Prostate gland (tissue), 2 donors: ENCODE measurements at regions not wholly inside any gene's neighbourhood (a gene's known extent, or its start where the extent isn't known, plus 50 kb on each side); places are given as distances from the start of the nearest gene placed in this dataset.

Experiments used
- DNase-seq: peaks from one replicate; pipeline ENCODE4 v3.0.0-alpha.2; 2019; ENCODE audit warnings: low spot score
- H3K27ac ChIP-seq, 2 donors: fragments of 200-600 bp; sonication (generic); 2 replicates each; pipeline ENCODE4 v1.5.1; 2017 to 2019
- H3K27me3 ChIP-seq: fragments of 200-600 bp; sonication (generic); replicated peaks from 2 replicates; pipeline ENCODE4 v1.5.1; 2019; ENCODE audit not compliant: insufficient read depth
- H3K36me3 ChIP-seq, 2 donors: fragments of 200-600 bp; sonication (generic); 1 replicate in 1 of 2; 2 replicates in 1 of 2; pipeline versions ENCODE4 v1.5.1 to v1.8.1; 2017 to 2019
- H3K4me1 ChIP-seq: fragments of 200-600 bp; sonication (generic); replicated peaks from 2 replicates; pipeline ENCODE4 v1.5.1; 2019
- H3K4me3 ChIP-seq, 2 donors: fragments of 200-600 bp; sonication (generic); 2 replicates each; pipeline ENCODE4 v1.5.1; 2017 to 2019
- H3K9me3 ChIP-seq: fragments of 200-600 bp; sonication (generic); 2 replicates; pipeline ENCODE4 v1.5.1; 2017
- POLR2A ChIP-seq: fragments of 450-650 bp; IDR thresholded peaks from one replicate; pipeline ENCODE4 v1.6.1; 2016; ENCODE audit warnings: antibody characterized with exemption, mild to moderate bottlenecking
- POLR2AphosphoS5 ChIP-seq: sonication (generic); formaldehyde crosslinking; IDR thresholded peaks from one replicate; pipeline ENCODE4 v1.6.1; 2017; ENCODE audit warnings: antibody characterized with exemption
- WGBS: methylation state at CpG from one replicate; pipeline ENCODE4 v1.1.5; 2018; 5-methylcytosine and 5-hydroxymethylcytosine counted together
- intact Hi-C: fragments of 100-400 bp; cut with DNase I; formaldehyde crosslinking; loops from one replicate; pipeline ENCODE4 v1.14.2; 2022
- TF ChIP-seq, protein P1 (sequence below), 4 experiments: fragments of 200-600 bp in 2 of 4; fragments of 450-650 bp in 2 of 4; sonication (generic) in 2 of 4; IDR thresholded peaks; 1 replicate in 3 of 4; 2 replicates in 1 of 4; pipeline ENCODE4 v1.5.1; 2016 to 2019; ENCODE audit warnings: antibody characterized with exemption in 4 of 4, mild to moderate bottlenecking in 2 of 4, moderate library complexity in 2 of 4

DNA sequence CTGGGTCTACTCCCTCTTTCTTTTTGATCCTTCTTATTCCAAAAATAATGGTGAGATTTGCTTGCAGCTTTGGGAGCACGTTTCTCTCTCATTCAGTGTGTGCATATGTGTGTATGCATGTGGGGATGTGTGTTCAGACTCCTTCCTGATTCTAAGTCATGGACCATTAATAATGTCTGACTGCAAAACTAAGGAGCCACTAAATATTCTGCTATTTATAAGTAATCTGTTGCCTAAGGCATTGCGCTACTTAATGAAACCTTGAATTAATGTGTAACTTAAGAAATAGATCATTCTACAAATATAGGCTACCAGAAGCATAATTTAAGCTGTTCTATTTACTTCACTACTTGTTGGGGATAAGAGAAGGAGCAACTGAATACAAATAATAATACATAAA lies 182.1 kb downstream of the TFCP2L1 start:
- Histone ChIP-seq H3K36me3 (no peaks in the 10 kb centered on the region), H3K27me3 (no peaks in the 10 kb centered on the region), H3K9me3 (no peaks in the 10 kb centered on the region), H3K4me3 (no peak overlapping the region), H3K27ac (no peak overlapping the region), H3K4me1 (no peaks in the 10 kb centered on the region)
- WGBS: 91% methylated on average over 2 of the region's 2 CpGs
- intact Hi-C loops: no loop called here
- no peak for DNase-seq
- TF ChIP-seq POLR2AphosphoS5 (no peak), POLR2A (no peak)
- TF ChIP-seq, protein P1, sequence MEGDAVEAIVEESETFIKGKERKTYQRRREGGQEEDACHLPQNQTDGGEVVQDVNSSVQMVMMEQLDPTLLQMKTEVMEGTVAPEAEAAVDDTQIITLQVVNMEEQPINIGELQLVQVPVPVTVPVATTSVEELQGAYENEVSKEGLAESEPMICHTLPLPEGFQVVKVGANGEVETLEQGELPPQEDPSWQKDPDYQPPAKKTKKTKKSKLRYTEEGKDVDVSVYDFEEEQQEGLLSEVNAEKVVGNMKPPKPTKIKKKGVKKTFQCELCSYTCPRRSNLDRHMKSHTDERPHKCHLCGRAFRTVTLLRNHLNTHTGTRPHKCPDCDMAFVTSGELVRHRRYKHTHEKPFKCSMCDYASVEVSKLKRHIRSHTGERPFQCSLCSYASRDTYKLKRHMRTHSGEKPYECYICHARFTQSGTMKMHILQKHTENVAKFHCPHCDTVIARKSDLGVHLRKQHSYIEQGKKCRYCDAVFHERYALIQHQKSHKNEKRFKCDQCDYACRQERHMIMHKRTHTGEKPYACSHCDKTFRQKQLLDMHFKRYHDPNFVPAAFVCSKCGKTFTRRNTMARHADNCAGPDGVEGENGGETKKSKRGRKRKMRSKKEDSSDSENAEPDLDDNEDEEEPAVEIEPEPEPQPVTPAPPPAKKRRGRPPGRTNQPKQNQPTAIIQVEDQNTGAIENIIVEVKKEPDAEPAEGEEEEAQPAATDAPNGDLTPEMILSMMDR (IDR thresholded peaks at IDR 0.05): no peak

DNA sequence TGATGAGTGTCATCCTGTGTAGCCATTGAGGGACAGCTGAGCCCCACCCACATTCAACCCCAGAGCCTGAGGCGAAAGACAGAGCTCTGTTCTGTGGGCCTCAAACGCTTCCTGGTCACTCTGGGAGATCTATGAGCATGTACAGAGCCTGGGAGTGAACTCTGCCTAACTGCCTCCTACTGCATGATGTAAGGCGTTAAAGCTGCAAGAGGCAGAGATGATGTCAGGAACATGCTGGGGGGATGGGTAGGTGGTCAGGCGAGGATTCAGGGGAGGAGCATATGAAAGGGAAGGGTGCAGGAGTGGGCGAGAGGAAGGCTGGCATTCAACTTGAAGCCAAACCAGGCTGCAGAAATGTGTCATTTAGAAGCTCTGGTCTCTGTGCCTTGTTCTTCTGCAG lies 181.0 kb downstream of the TFCP2L1 start:
- H3K27ac ChIP-seq: no peak overlapping the region
- no peaks in the 10 kb centered on the region for H3K36me3 ChIP-seq
- H3K9me3 ChIP-seq: no peaks in the 10 kb centered on the region
- no peaks in the 10 kb centered on the region for H3K4me1 ChIP-seq
- TF ChIP-seq POLR2A: no peak
- TF ChIP-seq POLR2AphosphoS5: no peak
- TF ChIP-seq, protein P1 (IDR thresholded peaks at IDR 0.05): no peak
- H3K4me3 ChIP-seq: no peak overlapping the region
- intact Hi-C loops: no loop called here
- WGBS: 75% methylated on average over 5 of the region's 5 CpGs
- H3K27me3 ChIP-seq: no peaks in the 10 kb centered on the region
- no peak for DNase-seq

GRCh38 chr2:121104721-121105141 lies 180.3 kb downstream of the TFCP2L1 start:
- Histone ChIP-seq H3K27ac (no peak overlapping the region), H3K27me3 (no peaks in the 10 kb centered on the region), H3K36me3 (no peaks in the 10 kb centered on the region), H3K4me3 (no peak overlapping the region), H3K4me1 (no peaks in the 10 kb centered on the region), H3K9me3 (no peaks in the 10 kb centered on the region)
- intact Hi-C loops: no loop called here
- no peak for DNase-seq
- 36% methylated on average over 7 of the region's 10 CpGs for WGBS
- TF ChIP-seq POLR2AphosphoS5 (no peak), POLR2A (no peak)
- TF ChIP-seq, protein P1 (IDR thresholded peaks at IDR 0.05): no peak

DNA sequence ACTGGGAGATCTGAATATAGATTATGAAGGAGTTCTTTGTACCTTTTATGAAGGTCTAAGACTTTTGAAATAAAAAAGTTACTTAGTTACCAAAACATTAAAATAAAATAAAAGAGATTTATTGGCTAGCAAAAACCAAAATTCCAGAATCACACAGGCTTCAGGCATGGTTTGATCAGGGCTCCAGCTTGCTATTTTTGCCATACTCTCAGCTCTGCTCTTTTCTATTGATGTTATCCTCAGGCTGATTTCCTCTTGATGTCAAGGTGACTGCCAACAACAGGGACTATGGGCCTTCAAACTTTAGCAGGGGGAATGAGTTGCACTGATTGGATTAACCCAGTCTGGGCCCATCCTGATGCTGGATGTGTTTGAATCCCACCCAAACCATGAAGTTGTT lies 174.1 kb downstream of the TFCP2L1 start:
- TF ChIP-seq POLR2A: no peak
- no peak for TF ChIP-seq POLR2AphosphoS5
- TF ChIP-seq, protein P1 (IDR thresholded peaks at IDR 0.05): no peak
- Histone ChIP-seq H3K27me3 (no peaks in the 10 kb centered on the region), H3K4me1 (no peaks in the 10 kb centered on the region), H3K4me3 (no peak overlapping the region), H3K36me3 (no peaks in the 10 kb centered on the region), H3K9me3 (no peaks in the 10 kb centered on the region), H3K27ac (no peak overlapping the region)
- intact Hi-C loops: no loop called here
- no peak for DNase-seq

GRCh38 chr2:121118951-121119350 lies 166.1 kb downstream of the TFCP2L1 start:
- no peaks in the 10 kb centered on the region for H3K9me3 ChIP-seq
- no peaks in the 10 kb centered on the region for H3K36me3 ChIP-seq
- WGBS: 80% methylated on average over 7 of the region's 7 CpGs
- intact Hi-C loops: no loop called here
- no peak overlapping the region for H3K4me3 ChIP-seq
- H3K27me3 ChIP-seq: no peaks in the 10 kb centered on the region
- no peak overlapping the region for H3K27ac ChIP-seq
- TF ChIP-seq, protein P1 (IDR thresholded peaks at IDR 0.05): no peak
- TF ChIP-seq POLR2AphosphoS5 (no peak), POLR2A (no peak)
- H3K4me1 ChIP-seq: no peaks in the 10 kb centered on the region
- DNase-seq: no peak
